ENCODE measurements at regions not wholly inside any gene's neighbourhood (a gene's known extent, or its start where the extent isn't known, plus 50 kb on each side); places are given as distances from the start of the nearest gene placed in this dataset.

- no peaks in the 10 kb centered on the region for H3K36me3 ChIP-seq
- intact Hi-C loops (cut with DNase I), result no loop called here
- ATAC-seq, result no peak
- H3K27me3 ChIP-seq, result peaks cover 0 to 15% of the 10 kb centered on the region in 2 donors
- no peak overlapping the region for H3K27ac ChIP-seq
- peak in 1 of 4 donors; percentile 49 for DNase-seq
- TF ChIP-seq CTCF (IDR thresholded peaks at IDR 0.05), result no peak
- no peak overlapping the region for H3K4me3 ChIP-seq
- H3K9me3 ChIP-seq, result no peaks in the 10 kb centered on the region
- H3K4me1 ChIP-seq, result no peaks in the 10 kb centered on the region
These were observed 624.5 kb downstream of the TBC1D22A start for GRCh38 chr22:47386812-47387510.

- intact Hi-C loops (cut with DNase I), result no loop called here
- Histone ChIP-seq H3K4me3 (no peak overlapping the region), H3K36me3 (no peaks in the 10 kb centered on the region), H3K9me3 (no peaks in the 10 kb centered on the region), H3K4me1 (no peaks in the 10 kb centered on the region), H3K27ac (no peak overlapping the region), H3K27me3 (peaks cover 0 to 15% of the 10 kb centered on the region in 2 donors)
- TF ChIP-seq CTCF (IDR thresholded peaks at IDR 0.05), result no peak
- DNase-seq, result peak in 1 of 4 donors; percentile 24
- no peak for ATAC-seq
These were observed 622.5 kb downstream of the TBC1D22A start for GRCh38 chr22:47384977-47385376.

DNA sequence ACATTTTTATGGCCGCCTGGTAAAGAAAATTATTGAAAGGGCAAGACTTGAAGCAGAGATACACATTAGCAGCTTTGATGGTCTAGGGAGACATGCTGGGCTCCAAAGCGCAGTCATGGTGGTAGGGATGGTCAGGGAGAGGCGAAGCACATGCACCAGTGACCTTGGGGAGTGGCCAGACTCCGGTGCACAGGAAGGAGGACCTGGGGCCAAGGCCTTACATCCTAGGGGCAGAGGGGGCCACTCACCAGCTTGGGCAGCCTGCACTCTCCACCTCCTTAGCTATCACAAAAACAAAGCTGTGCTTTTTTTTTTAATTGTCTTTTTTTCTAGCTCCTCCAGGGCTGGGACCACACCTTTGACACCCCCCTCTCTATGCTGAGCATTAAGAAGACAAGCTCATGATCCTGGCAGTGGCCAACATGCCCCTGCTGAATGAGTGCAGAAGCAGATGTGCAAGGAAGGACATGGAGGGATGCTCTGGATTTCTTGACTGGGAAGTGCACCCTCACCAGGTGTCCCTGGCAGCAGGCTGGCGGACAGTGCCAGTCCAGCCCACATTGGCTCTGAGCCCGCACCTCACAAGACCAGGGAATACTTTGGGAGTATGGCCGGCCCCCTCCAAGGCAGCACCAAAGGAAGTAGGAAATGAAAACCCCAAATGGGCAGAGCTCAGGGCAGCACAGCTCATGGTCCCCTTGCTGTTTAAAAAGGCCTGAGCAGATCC, 619.9 kb downstream of the TBC1D22A start:
- Histone ChIP-seq H3K9me3 (no peaks in the 10 kb centered on the region), H3K4me3 (no peak overlapping the region), H3K27me3 (peaks cover 0 to 13% of the 10 kb centered on the region in 2 donors), H3K36me3 (no peaks in the 10 kb centered on the region), H3K4me1 (no peaks in the 10 kb centered on the region), H3K27ac (no peak overlapping the region)
- intact Hi-C loops (cut with DNase I), result no loop called here
- TF ChIP-seq CTCF (IDR thresholded peaks at IDR 0.05), result no peak
- ATAC-seq (no peak), DNase-seq (peak in 1 of 4 donors; percentile 25)

GRCh38 chr22:47381240-47381639, 618.8 kb downstream of the TBC1D22A start:
- ATAC-seq (no peak), DNase-seq (peak in 1 of 4 donors; percentile 50)
- no peaks in the 10 kb centered on the region for H3K4me1 ChIP-seq
- no peak overlapping the region for H3K4me3 ChIP-seq
- peaks cover 0 to 6% of the 10 kb centered on the region in 2 donors for H3K27me3 ChIP-seq
- no peak overlapping the region for H3K27ac ChIP-seq
- no peak for TF ChIP-seq CTCF (IDR thresholded peaks at IDR 0.05)
- H3K9me3 ChIP-seq, result no peaks in the 10 kb centered on the region
- intact Hi-C loops (cut with DNase I), result no loop called here
- H3K36me3 ChIP-seq, result no peaks in the 10 kb centered on the region

DNA sequence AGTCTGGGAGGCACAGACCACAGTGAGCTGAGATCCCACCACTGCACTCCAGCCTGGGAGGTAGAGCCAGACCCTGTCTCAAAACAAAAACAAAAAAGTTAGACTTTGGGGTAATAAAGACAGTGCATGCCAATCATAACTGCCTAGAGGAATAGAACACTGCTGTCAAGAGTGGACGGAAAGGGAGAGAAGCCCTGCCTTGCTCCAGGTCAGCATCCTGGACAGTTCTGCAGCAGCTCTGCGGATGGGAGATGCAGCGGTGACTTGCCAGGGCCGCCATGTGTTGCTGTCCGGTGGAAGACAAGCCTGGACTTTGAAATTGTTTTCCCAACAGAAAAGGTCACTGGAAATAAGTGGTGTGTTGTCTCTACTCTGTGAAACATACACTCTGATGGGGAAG, 618.2 kb downstream of the TBC1D22A start:
- Histone ChIP-seq H3K36me3 (no peaks in the 10 kb centered on the region), H3K27me3 (peaks cover 0 to 7% of the 10 kb centered on the region in 2 donors), H3K4me3 (no peak overlapping the region), H3K9me3 (no peaks in the 10 kb centered on the region), H3K4me1 (no peaks in the 10 kb centered on the region), H3K27ac (no peak overlapping the region)
- no peak for ATAC-seq
- intact Hi-C loops (cut with DNase I), result no loop called here
- no peak for TF ChIP-seq CTCF (IDR thresholded peaks at IDR 0.05)
- no peak for DNase-seq

All from left lung (tissue), 4 donors.